ENCODE measurements at regions not wholly inside any gene's neighbourhood (a gene's known extent, or its start where the extent isn't known, plus 50 kb on each side); places are given as distances from the start of the nearest gene placed in this dataset.

DNA sequence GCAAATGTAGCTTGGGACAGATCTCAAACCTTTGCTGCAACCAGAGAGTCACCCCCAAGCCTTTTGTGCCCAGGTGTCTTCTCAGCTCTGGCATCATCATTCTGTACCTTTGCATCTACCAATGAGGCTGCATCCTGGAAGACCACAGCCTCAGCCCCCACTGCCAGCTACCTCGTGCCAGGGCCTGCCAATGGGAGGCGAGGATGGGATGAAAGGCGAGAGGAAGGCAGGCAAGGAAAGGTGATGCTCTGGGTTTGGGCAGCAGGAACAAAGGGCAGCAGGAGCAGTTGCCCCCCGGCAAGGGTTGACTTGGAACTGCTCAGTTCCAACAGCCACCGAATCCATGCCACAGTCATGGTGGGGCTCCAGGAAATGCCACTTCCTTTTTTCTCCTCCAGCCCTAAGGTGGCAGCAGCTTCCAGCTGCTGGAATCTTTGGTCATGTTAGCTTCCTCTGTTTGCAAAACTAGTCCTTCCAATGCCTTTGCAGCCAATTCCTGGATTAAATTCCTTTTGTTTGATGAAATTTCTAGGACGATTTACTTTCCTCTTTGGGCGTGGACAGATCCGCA is 651.6 kb downstream of the NPHP4 start:
- no peak for DNase-seq (ENCODE audit: low spot score)

DNA sequence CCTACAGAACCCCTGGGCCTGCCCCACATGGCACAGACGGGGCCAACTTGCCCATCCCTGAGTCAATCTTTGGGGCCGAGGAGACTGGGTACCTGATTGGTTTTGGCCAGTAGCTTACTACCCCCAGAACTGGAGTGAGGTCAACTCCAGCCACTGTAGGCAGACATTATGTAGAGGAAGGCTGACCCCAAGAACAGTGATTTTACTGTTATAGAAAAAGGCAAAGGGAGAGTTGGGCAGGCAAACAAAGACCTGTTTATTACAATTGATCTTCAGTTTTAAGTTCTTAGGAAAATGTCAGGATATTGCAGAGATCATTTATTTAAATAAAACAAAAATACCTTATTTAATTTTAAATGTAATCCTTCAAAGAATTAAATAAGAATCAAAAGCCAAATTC is 653.8 kb downstream of the NPHP4 start:
- DNase-seq (ENCODE audit: low spot score) = no peak

DNA sequence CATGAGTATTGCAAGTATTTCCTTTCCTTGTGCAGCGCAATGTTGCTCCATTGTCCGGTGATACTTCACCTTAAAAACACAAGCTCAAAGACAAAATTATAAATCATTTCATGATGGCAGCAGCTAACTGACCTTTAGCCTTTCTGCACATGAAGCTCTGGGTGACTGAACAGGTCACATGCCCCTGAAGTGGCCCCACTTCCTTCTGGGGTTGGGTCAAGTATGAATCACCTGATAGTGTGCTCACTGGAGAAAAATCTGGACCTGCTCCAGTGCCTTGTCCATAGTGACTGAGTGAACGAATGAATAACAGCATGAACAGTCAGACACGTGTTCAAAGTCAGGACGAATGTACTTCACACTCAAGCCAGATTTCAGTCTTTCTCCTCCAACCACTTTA is 658.9 kb downstream of the NPHP4 start:
- DNase-seq (ENCODE audit: low spot score) = peak; percentile 66

- DNase-seq (ENCODE audit: low spot score) = no peak
These were observed 661.1 kb downstream of the NPHP4 start for GRCh38 chr1:5331101-5331500.

DNA sequence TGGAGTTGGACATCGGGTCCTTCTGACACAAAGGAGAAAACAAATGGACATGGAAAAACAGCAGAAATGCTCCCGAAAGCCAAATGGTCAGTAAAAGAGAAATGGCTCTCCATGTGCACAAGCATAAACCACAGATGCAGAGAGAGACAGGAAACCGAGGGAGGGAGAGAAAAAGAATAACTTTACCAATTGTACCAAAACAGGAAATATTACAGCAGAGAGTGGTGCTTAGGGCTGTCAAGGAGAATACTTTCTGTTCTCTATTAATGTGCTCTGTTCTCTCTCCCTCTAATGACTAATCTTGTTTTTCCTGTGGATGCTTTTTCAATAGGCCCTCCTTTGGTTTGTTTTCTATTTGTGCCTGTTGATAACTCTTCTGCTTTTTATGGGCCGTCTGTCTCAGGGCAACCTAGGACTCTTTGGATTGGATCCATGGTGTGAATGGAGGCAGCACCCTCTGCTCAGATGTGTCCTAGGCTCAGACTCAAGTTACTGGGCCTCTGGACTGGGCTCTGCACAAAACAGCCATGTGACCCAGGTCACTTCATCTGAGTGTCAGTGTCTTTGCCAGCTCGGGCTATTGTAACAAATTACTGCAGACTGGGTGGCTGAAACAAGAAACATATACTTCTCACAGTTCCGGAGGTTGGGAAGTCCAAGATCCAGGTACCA is 663.0 kb downstream of the NPHP4 start:
- no peak for DNase-seq (ENCODE audit: low spot score)

DNA sequence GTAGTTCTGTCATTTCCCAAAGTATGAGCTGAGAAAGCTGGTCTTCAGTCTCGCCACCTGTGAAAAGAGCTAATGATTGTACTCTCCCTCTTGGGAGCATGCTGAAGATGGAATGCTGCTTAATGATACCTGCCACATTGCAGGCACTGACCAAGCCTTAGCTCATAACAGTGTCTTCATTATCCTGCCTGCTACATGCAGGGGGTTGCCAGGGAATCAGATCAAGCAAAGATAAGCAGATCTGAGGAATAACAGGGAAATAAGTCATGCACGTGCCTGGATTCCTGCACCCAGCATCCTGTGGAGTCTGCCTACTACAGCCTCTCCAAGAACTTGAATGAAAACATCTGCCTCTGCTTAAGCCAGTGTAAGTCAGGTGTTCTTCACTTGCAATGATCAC is 667.3 kb downstream of the NPHP4 start:
- DNase-seq (ENCODE audit: low spot score) = no peak

- no peak for DNase-seq (ENCODE audit: low spot score)
These were observed 663.9 kb downstream of the AJAP1 start for GRCh38 chr1:5318143-5318816.

DNA sequence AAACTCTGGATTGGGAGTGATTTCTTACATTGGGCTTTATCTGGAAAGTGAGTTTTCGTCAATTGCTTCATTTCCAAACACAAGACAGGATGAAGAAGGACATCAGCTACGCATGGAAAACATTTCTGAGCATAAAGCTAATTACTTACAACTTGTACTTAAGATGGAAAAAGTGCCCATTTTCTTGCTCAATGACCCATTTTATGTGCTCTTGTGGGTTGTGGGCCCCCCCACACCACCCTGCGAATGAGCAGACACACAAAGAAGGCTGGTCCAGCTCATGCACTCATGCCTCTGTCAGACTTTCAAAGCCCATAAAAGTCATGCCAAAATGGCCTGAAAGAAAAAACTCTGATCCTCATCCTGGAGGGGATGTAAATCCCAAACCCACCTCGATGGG is 663.0 kb downstream of the AJAP1 start:
- DNase-seq (ENCODE audit: low spot score) = no peak

DNA sequence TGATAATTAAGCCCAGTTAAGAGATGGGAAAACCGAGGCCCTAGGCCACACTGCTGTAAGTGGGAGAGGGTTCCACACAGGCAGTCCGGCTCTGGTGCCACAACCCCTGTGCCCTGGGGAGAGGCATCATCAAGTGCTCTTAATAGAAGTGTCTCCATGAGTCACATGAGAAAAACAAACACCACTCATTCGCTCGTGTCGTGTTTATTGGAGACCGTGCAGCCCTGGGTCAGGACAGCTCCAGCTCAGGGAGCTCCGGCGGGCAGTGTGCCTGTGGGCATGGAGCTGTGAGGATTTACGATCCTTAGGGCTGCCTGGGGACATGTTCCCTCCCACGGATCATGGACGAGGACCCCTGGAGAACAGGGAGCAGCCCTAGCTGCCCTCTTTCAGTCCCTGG is 658.5 kb downstream of the AJAP1 start:
- DNase-seq (ENCODE audit: low spot score) = peak; percentile 13

DNA sequence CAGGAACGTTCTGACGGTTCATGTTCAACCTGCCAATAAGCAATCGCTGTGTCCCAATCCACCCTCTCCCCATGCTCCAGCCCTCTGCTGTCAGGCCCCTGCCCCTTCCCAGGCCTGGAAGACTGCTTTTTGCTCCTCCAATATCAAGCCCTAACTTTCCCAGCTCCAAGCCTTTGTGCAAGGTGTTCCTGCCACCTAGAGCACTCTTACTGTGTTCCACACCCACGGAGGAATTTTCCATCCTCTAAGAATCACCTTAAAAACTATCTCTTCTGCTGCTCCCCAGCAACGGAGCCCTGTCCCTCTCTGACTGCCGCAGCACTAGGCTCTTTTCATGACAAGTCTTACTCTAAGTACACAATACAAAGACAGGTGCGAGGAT is 657.9 kb downstream of the AJAP1 start:
- no peak for DNase-seq (ENCODE audit: low spot score)

DNA sequence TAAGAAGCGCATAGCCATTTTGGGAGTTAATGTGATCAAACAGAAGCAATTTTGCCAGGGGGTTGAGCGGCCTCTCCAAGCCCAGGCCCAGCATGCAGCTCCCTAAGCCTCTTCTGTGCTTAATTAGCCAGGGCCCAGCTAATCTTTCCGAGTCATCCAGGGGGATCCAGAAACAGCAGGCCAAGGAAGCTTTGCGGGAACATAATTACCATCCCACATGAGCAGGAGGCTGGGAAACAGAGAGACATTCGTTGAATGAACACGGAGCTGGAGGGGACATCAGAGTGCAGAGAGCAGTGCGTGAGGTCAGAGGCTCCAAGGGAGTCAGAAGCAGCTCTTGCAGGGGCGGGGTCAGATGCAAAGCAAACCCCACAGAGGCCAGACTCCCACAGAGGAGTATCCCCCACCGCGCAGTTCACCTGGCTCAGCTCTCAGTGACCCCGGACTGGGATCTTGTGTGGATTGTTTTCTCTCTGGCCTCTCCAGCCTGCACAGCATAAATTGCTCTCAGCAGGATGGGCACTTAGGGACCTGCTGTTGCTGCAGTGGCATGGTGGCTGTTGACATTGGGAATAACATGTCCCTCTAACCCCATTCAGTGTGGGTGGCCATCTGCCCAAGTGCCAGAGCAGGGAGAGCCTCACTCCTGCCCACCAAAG is 657.4 kb downstream of the AJAP1 start:
- no peak for DNase-seq (ENCODE audit: low spot score)

DNA sequence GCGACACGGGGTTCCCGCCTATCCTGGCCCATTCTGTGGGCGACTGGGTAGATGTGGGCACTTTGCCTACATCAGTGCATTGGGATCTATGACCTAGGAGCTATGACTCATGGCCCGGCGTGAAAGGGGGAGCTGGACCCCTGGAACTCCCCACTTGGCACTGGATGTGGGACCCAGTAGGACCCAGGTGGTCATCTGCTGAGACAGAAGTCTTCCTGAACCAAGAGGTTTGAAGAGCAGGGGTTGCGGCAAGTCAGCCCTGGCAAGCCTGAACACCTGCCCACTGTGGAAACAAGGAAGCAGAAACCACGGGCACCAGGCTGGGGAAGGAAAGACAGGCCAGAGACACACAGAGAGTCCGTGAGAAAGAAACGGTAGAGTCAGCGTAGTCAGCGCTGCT is 656.7 kb downstream of the AJAP1 start:
- DNase-seq (ENCODE audit: low spot score) = no peak

DNA sequence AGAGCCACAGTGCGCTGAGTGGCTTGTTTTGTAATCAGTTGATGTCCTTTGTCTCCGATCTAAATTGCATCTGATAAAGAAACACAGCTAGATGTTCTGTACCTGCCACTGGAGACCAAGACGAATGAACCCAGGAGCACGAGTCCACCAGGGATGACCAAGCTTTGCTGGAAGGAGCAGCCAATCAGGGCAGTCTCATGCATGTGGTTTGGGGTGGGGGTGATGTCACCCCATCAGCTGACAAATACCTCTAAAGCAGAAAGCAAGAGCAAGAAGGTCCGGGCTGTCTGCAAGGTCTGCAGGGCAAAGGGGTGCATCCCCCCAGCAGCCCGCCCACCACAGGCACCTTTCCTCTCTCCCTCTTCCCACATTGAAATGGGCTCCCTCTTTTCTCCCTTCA is 653.8 kb downstream of the AJAP1 start:
- no peak for DNase-seq (ENCODE audit: low spot score)

- DNase-seq (ENCODE audit: low spot score) = no peak
These were observed 650.3 kb downstream of the AJAP1 start for GRCh38 chr1:5304702-5305101.

- no peak for DNase-seq (ENCODE audit: low spot score)
These were observed 644.0 kb downstream of the AJAP1 start for GRCh38 chr1:5298376-5298775.

DNA sequence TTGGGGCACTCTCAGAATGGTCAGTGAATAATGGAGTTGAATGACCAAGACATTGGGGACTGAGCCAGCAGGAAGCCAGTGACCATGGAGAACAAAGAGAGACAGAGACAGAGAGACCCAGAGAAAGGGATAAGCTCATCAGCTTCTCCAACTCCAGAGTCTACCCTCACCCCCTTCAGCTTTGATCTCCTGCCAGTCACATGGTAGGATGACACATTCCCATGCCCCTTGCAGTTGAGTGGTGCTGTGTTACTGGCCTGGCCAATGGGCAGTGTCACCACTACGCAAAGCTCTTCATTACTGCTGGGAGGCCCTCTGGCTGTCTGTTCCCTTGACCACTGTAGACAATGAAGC is 643.5 kb downstream of the AJAP1 start:
- no peak for DNase-seq (ENCODE audit: low spot score)

DNA sequence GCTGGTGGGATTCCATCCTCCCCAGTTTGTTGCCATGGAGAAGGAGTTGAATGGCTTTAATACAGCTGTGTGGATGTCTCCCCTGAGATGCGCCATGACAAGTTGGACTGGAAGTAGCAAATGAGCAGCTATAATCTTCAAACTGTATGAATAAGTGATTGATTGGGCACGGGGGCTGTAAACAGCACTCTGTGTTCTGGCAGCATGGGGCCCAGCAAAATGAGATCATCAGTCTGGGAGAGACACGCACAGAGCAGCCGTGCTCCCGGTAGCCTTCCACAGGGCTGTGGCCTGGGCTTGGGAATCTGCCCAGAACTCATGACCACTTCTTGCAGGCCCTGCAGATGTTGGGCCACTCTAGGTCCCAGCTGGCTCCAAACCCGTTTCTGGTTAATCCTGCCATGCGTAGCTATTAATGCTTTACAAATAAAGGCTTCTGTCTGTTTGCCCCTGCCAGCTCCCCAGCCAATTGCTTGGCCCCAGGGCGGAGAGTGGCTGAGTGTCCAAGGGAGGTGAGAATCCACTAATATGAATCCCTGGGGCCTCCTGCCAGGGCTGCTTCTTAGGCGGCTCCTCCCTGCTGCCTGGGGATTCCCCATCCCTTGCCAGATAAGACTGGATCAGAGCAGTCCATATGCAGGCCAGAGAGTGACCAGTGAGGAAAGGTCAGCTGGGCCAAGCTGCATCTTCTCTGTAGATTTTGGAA is 642.9 kb downstream of the AJAP1 start:
- no peak for DNase-seq (ENCODE audit: low spot score)

DNA sequence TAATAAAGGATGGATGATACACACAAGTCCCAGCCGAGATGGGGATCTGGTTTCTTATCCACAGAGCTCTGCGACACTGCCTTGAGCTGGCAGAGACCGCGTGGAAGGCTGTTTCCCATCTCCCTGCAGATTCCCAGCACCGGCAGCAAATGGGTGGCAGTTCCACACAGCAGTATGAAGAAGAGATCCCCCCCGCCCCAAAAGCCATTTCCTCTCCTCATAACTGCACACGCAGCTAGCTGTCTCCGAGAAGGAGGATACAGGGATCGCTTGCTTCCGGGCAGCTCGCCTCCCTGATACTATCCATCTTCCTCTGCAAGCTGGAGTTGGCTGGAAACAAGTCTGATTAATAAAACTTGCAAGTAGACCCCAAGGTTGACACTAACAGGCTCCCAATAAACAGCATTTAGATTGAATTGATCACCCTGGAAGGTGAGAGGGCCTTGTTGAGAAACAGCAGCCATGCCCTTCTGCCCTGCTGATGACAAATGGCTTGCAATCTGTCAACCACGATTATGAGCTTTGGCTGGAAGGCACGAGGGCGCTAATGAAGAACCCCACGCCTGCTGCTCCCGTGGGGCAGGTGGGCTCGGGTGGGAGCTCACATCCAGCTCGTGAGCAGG is 642.3 kb downstream of the AJAP1 start:
- no peak for DNase-seq (ENCODE audit: low spot score)

- no peak for DNase-seq (ENCODE audit: low spot score)
These were observed 641.7 kb downstream of the AJAP1 start for GRCh38 chr1:5296095-5296494.

- DNase-seq (ENCODE audit: low spot score) = no peak
These were observed 637.5 kb downstream of the AJAP1 start for GRCh38 chr1:5291889-5292288.

- DNase-seq (ENCODE audit: low spot score) = no peak
These were observed 633.1 kb downstream of the AJAP1 start for GRCh38 chr1:5287178-5288150.
